ENCODE measurements at regions not wholly inside any gene's neighbourhood (a gene's known extent, or its start where the extent isn't known, plus 50 kb on each side); places are given as distances from the start of the nearest gene placed in this dataset.
A peak's percentile ranks its signal among the peaks of the same experiment; 100 is the strongest.

GRCh38 chr2:118639371-118639770 is 208.1 kb downstream of the EN1 start:
- no peaks in the 10 kb centered on the region for H3K9me3 Mint-ChIP-seq (ENCODE audit: unreplicated experiment)
- H3K4me1 Mint-ChIP-seq (ENCODE audit: low read depth, unreplicated experiment), result peaks cover 10% of the 10 kb centered on the region
- TF ChIP-seq, protein P1, sequence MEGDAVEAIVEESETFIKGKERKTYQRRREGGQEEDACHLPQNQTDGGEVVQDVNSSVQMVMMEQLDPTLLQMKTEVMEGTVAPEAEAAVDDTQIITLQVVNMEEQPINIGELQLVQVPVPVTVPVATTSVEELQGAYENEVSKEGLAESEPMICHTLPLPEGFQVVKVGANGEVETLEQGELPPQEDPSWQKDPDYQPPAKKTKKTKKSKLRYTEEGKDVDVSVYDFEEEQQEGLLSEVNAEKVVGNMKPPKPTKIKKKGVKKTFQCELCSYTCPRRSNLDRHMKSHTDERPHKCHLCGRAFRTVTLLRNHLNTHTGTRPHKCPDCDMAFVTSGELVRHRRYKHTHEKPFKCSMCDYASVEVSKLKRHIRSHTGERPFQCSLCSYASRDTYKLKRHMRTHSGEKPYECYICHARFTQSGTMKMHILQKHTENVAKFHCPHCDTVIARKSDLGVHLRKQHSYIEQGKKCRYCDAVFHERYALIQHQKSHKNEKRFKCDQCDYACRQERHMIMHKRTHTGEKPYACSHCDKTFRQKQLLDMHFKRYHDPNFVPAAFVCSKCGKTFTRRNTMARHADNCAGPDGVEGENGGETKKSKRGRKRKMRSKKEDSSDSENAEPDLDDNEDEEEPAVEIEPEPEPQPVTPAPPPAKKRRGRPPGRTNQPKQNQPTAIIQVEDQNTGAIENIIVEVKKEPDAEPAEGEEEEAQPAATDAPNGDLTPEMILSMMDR (IDR thresholded peaks at IDR 0.05; ENCODE audit: partially characterized antibody, unreplicated experiment), result no peak

DNA sequence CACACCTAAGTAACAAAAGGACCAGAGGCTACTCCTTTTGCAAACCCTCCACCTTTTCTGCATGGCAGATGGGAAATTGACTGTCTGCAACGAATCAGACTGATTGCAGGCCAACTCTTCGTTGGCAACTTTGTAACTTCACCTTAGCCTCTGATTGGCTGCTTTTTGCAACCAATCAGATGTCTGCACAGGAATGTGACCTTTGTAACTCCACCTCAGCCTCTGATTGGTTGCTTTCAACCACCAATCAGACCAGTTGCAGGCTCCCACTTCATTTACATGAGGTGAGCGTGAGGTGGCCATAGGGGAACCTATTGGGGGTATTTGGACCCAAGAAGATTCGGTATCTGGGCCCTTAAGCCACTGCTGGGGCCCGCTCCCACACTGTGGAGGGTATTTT is 209.0 kb downstream of the EN1 start:
- Mint-ChIP-seq H3K4me3 (ENCODE audit: unreplicated experiment) (no peak overlapping the region), H3K9me3 (ENCODE audit: unreplicated experiment) (no peaks in the 10 kb centered on the region), H3K27me3 (ENCODE audit: unreplicated experiment) (no peaks in the 10 kb centered on the region), H3K36me3 (ENCODE audit: unreplicated experiment) (no peaks in the 10 kb centered on the region), H3K27ac (ENCODE audit: unreplicated experiment) (no peak overlapping the region), H3K4me1 (ENCODE audit: low read depth, unreplicated experiment) (peaks cover 19% of the 10 kb centered on the region)
- DNase-seq, result no peak
- TF ChIP-seq, protein P1 (IDR thresholded peaks at IDR 0.05; ENCODE audit: partially characterized antibody, unreplicated experiment), result no peak

More at GRCh38 chr2:118639371-118639770, 208.1 kb downstream of the EN1 start:
- H3K36me3 Mint-ChIP-seq (ENCODE audit: unreplicated experiment), result no peaks in the 10 kb centered on the region
- H3K27ac Mint-ChIP-seq (ENCODE audit: unreplicated experiment), result no peak overlapping the region
- no peak for DNase-seq
- no peaks in the 10 kb centered on the region for H3K27me3 Mint-ChIP-seq (ENCODE audit: unreplicated experiment)
- H3K4me3 Mint-ChIP-seq (ENCODE audit: unreplicated experiment), result no peak overlapping the region

DNA sequence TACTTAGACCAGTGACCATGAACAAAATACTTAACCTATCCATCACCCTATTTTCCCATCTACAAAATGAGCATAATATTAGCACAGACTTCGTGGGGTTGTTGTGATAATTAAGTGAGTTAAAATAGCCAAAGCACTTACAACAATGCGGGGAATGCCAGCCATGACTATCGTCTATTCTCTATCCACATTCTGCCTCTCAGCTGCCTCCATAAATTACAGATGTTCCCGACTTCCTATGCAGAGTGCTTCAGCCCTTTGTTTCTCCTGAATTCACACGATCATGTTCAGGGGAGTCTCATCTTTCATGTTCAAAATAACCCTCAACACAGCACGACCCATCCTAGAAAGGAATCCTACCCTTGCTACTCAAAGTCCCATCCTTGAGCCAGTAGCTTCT is 211.6 kb downstream of the EN1 start:
- no peaks in the 10 kb centered on the region for H3K36me3 Mint-ChIP-seq (ENCODE audit: unreplicated experiment)
- H3K4me1 Mint-ChIP-seq (ENCODE audit: low read depth, unreplicated experiment), result peaks cover 23% of the 10 kb centered on the region
- H3K27ac Mint-ChIP-seq (ENCODE audit: unreplicated experiment), result no peak overlapping the region
- H3K4me3 Mint-ChIP-seq (ENCODE audit: unreplicated experiment), result no peak overlapping the region
- H3K27me3 Mint-ChIP-seq (ENCODE audit: unreplicated experiment), result no peaks in the 10 kb centered on the region
- peaks cover 5% of the 10 kb centered on the region for H3K9me3 Mint-ChIP-seq (ENCODE audit: unreplicated experiment)
- TF ChIP-seq, protein P1 (IDR thresholded peaks at IDR 0.05; ENCODE audit: partially characterized antibody, unreplicated experiment), result no peak
- no peak for DNase-seq

DNA sequence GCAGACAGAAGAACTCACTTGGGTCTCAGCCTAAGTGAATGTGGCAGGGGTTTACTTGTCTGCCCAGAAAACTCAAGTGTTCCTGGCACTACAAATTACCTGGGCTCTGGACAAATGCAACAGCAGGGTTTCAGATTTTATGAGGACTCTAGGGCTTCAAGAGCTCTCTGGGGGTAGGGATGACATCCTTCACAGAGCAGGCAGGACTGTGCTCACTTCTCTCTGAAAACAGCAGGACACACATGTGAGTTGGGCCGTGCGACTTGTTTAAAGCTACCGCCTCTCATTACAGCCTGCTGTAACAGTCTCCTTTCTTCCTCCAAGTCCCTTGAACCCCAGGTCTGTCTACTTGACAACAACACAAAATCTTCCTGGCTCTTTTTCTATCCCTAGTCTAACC is 212.6 kb downstream of the EN1 start:
- TF ChIP-seq, protein P1 (IDR thresholded peaks at IDR 0.05; ENCODE audit: partially characterized antibody, unreplicated experiment), result no peak
- no peak for DNase-seq
- H3K9me3 Mint-ChIP-seq (ENCODE audit: unreplicated experiment), result peaks cover 5% of the 10 kb centered on the region
- no peaks in the 10 kb centered on the region for H3K36me3 Mint-ChIP-seq (ENCODE audit: unreplicated experiment)
- H3K4me3 Mint-ChIP-seq (ENCODE audit: unreplicated experiment), result no peak overlapping the region
- no peak overlapping the region for H3K27ac Mint-ChIP-seq (ENCODE audit: unreplicated experiment)
- H3K4me1 Mint-ChIP-seq (ENCODE audit: low read depth, unreplicated experiment), result peaks cover 23% of the 10 kb centered on the region
- H3K27me3 Mint-ChIP-seq (ENCODE audit: unreplicated experiment), result no peaks in the 10 kb centered on the region

- no peak for DNase-seq
- Mint-ChIP-seq H3K27ac (ENCODE audit: unreplicated experiment) (peak overlapping the region; percentile 74), H3K4me1 (ENCODE audit: low read depth, unreplicated experiment) (peaks cover 23% of the 10 kb centered on the region), H3K27me3 (ENCODE audit: unreplicated experiment) (no peaks in the 10 kb centered on the region), H3K4me3 (ENCODE audit: unreplicated experiment) (no peak overlapping the region), H3K9me3 (ENCODE audit: unreplicated experiment) (peaks cover 5% of the 10 kb centered on the region), H3K36me3 (ENCODE audit: unreplicated experiment) (no peaks in the 10 kb centered on the region)
- TF ChIP-seq, protein P1 (IDR thresholded peaks at IDR 0.05; ENCODE audit: partially characterized antibody, unreplicated experiment), result no peak
Observed at GRCh38 chr2:118633371-118634018, 214.0 kb downstream of the EN1 start.
